GM21786 (cell line): ENCODE measurements at regions not wholly inside any gene's neighbourhood (a gene's known extent, or its start where the extent isn't known, plus 50 kb on each side); places are given as distances from the start of the nearest gene placed in this dataset.
"Not testable (repeated sequence)": the region's sequence is repeated elsewhere in the genome, so short reads cannot be mapped to it uniquely, and the experiment has no call there.

ENCODE experiments used
- ATAC-seq: cut with Tn5 transposase; IDR thresholded peaks from one replicate; pipeline ENCODE4 v1.9.1; 2021; ENCODE audit not compliant: unreplicated experiment

GRCh38 chr10:120047926-120048325 lies 155.4 kb downstream of the SEC23IP start:
- ATAC-seq: no peak

- no peak for ATAC-seq
These were observed 155.9 kb downstream of the SEC23IP start for GRCh38 chr10:120048391-120048790.

GRCh38 chr10:120051671-120052070 lies 159.1 kb downstream of the SEC23IP start:
- no peak for ATAC-seq

GRCh38 chr10:120052964-120053702 lies 160.6 kb downstream of the SEC23IP start:
- ATAC-seq: no peak

- not testable (repeated sequence) for ATAC-seq
These were observed 167.3 kb downstream of the SEC23IP start for GRCh38 chr10:120059790-120060189.

- ATAC-seq: no peak
These were observed 174.9 kb downstream of the SEC23IP start for GRCh38 chr10:120067427-120067826.

- no peak for ATAC-seq
These were observed 177.2 kb downstream of the SEC23IP start for GRCh38 chr10:120069700-120070099.

GRCh38 chr10:120075349-120075748 lies 182.8 kb downstream of the SEC23IP start:
- ATAC-seq: no peak

- ATAC-seq: no peak
These were observed 184.6 kb downstream of the SEC23IP start for GRCh38 chr10:120076996-120077706.

- ATAC-seq: no peak
These were observed 185.4 kb downstream of the SEC23IP start for GRCh38 chr10:120077707-120078492.

- ATAC-seq: no peak
These were observed 192.7 kb downstream of the SEC23IP start for GRCh38 chr10:120085096-120085796.

GRCh38 chr10:120086066-120086465 lies 193.5 kb downstream of the SEC23IP start:
- no peak for ATAC-seq

- ATAC-seq: no peak
These were observed 194.6 kb downstream of the SEC23IP start for GRCh38 chr10:120087109-120087508.

GRCh38 chr10:120095875-120096274 lies 203.3 kb downstream of the SEC23IP start:
- no peak for ATAC-seq

- ATAC-seq: no peak
These were observed 205.2 kb downstream of the SEC23IP start for GRCh38 chr10:120097766-120098165.

- ATAC-seq: no peak
These were observed 205.9 kb downstream of the SEC23IP start for GRCh38 chr10:120098232-120098930.

GRCh38 chr10:120103738-120104560 lies 211.4 kb downstream of the SEC23IP start:
- no peak for ATAC-seq

- no peak for ATAC-seq
These were observed 212.5 kb downstream of the SEC23IP start for GRCh38 chr10:120105001-120105400.

GRCh38 chr10:120105492-120105891 lies 213.0 kb downstream of the SEC23IP start:
- ATAC-seq: no peak

- ATAC-seq: no peak
These were observed 216.4 kb downstream of the SEC23IP start for GRCh38 chr10:120108916-120109315.
